ENCODE measurements at regions not wholly inside any gene's neighbourhood (a gene's known extent, or its start where the extent isn't known, plus 50 kb on each side); places are given as distances from the start of the nearest gene placed in this dataset.

GRCh38 chr11:15707971-15708370 lies 593.2 kb downstream of the INSC start:
- DNase-seq = no peak

- DNase-seq = no peak
Observed at GRCh38 chr11:15710580-15711275, 596.0 kb downstream of the INSC start.

- no peak for DNase-seq
Observed at GRCh38 chr11:15711311-15711710, 596.6 kb downstream of the INSC start.

- peak; percentile 88 for DNase-seq
Observed at GRCh38 chr11:15714641-15715399, 600.1 kb downstream of the INSC start.

- DNase-seq = no peak
Observed at GRCh38 chr11:15716550-15716949, 601.8 kb downstream of the INSC start.

GRCh38 chr11:15720460-15720859 lies 605.7 kb downstream of the INSC start:
- DNase-seq = no peak

- DNase-seq = no peak
Observed at GRCh38 chr11:15723966-15724365, 609.2 kb downstream of the INSC start.

- no peak for DNase-seq
Observed at GRCh38 chr11:15724601-15725000, 609.9 kb downstream of the INSC start.

- no peak for DNase-seq
Observed at GRCh38 chr11:15725246-15725645, 610.5 kb downstream of the INSC start.

GRCh38 chr11:15726221-15726746 lies 611.6 kb downstream of the INSC start:
- no peak for DNase-seq

- DNase-seq = no peak
Observed at GRCh38 chr11:15726893-15727519, 612.3 kb downstream of the INSC start.

GRCh38 chr11:15727520-15727914 lies 612.8 kb downstream of the INSC start:
- no peak for DNase-seq

GRCh38 chr11:15728207-15728606 lies 613.5 kb downstream of the INSC start:
- DNase-seq = no peak

GRCh38 chr11:15730263-15730994 lies 615.7 kb downstream of the INSC start:
- no peak for DNase-seq

GRCh38 chr11:15730995-15731385 lies 616.3 kb downstream of the INSC start:
- DNase-seq = no peak

GRCh38 chr11:15735706-15736105 lies 620.6 kb downstream of the SOX6 start:
- DNase-seq = no peak

- no peak for DNase-seq
Observed at GRCh38 chr11:15737320-15737719, 619.0 kb downstream of the SOX6 start.

GRCh38 chr11:15738931-15739330 lies 617.4 kb downstream of the SOX6 start:
- DNase-seq = no peak

- peak; percentile 36 for DNase-seq
Observed at GRCh38 chr11:15742626-15743519, 613.5 kb downstream of the SOX6 start.

GRCh38 chr11:15744693-15745092 lies 611.7 kb downstream of the SOX6 start:
- DNase-seq = no peak

GRCh38 chr11:15745266-15745665 lies 611.1 kb downstream of the SOX6 start:
- no peak for DNase-seq

- DNase-seq = no peak
Observed at GRCh38 chr11:15747671-15748070, 608.7 kb downstream of the SOX6 start.

Data from NCI-H1436 treated with DMSO at 0.1 percent for 48 hours (cell line).